HCT116 (cell line): ENCODE measurements at regions not wholly inside any gene's neighbourhood (a gene's known extent, or its start where the extent isn't known, plus 50 kb on each side); places are given as distances from the start of the nearest gene placed in this dataset.

Experiments used
- ATAC-seq: fragments of 200-7000 bp; cut with Tn5 transposase; 2 replicates; pipeline ENCODE4 v1.9.1; 2020; ENCODE audit warnings: mild to moderate bottlenecking, moderate library complexity
- BruUV-seq: library from RNA; stranded (reverse); fragments of 400-500 nt; replicated peaks from 2 replicates; lab custom pipeline; 2021; lab: Mats Ljungman, UMichigan
- CTCF ChIA-PET: fragments of 300-600 bp; sonication (Branson Sonifier 250); formaldehyde crosslinking; loops from one replicate; lab custom pipeline; 2021; ENCODE audit warnings: antibody characterized with exemption; lab: Charles Lee
- POLR2A ChIA-PET: fragments of 300-600, 350-600 bp; sonication (Branson Sonifier 250); formaldehyde crosslinking; loops from one replicate; lab custom pipeline; 2021; ENCODE audit warnings: antibody characterized with exemption; lab: Charles Lee
- RAD21 ChIA-PET, 2 experiments: fragments of 300-600 bp; sonication (Branson Sonifier 250); formaldehyde crosslinking; loops; one replicate each; lab custom pipeline; 2023; ENCODE audit warnings: low total read pairs in 2 of 2; ENCODE audit not compliant: uncharacterized antibody in 2 of 2, unreplicated experiment in 2 of 2, low non-redundant PET in 1 of 2; lab: Charles Lee
- DNase-seq: peaks from one replicate; pipeline ENCODE4 v3.0.0-alpha.2; 2010; ENCODE audit warnings: low read depth, low spot score
- H2AFZ ChIP-seq: fragments of 200-600 bp; shearing (Covaris generic), sonication (generic); 2 replicates; pipeline ENCODE4 v1.6.1; 2017; ENCODE audit warnings: low read depth, mixed run types, mixed read lengths, antibody characterized with exemption, low read length; ENCODE audit not compliant: poor library complexity, severe bottlenecking
- H3K27ac ChIP-seq: 2 replicates; pipeline ENCODE4 v1.5.1; 2012; ENCODE audit warnings: low read depth, low read length
- H3K27me3 ChIP-seq: fragments of 200-600 bp; sonication (generic); 2 replicates; pipeline ENCODE4 v1.6.1; 2016; ENCODE audit warnings: mixed run types, low read length, mixed read lengths; ENCODE audit not compliant: insufficient read depth
- H3K36me3 ChIP-seq, 2 experiments: fragments of 200-500 bp in 1 of 2; fragments of 200-600 bp in 1 of 2; sonication (Bioruptor generic) in 1 of 2; sonication (generic) in 1 of 2; 2 replicates each; pipeline versions ENCODE4 v1.5.1 to v1.6.1; 2014 to 2016; ENCODE audit warnings: low read length in 2 of 2, inconsistent platforms in 1 of 2, mixed read lengths in 1 of 2, mixed run types in 1 of 2; ENCODE audit not compliant: insufficient read depth in 2 of 2, control insufficient read depth in 1 of 2
- H3K4me1 ChIP-seq, 2 experiments: fragments of 200-600 bp in 1 of 2; sonication (generic) in 1 of 2; 2 replicates each; pipeline versions ENCODE4 v1.5.1 to v1.6.1; 2012 to 2017; ENCODE audit warnings: low read length in 2 of 2, inconsistent platforms in 1 of 2, mild to moderate bottlenecking in 1 of 2, mixed read lengths in 1 of 2, mixed run types in 1 of 2, moderate library complexity in 1 of 2; ENCODE audit not compliant: insufficient read depth in 2 of 2, control insufficient read depth in 1 of 2
- H3K4me2 ChIP-seq: fragments of 200-600 bp; sonication (generic); 2 replicates; pipeline ENCODE4 v1.6.1; 2017; ENCODE audit warnings: mixed run types, low read length, mixed read lengths
- H3K4me3 ChIP-seq, 2 experiments: fragments of 200-600 bp in 1 of 2; sonication (generic) in 1 of 2; replicated peaks in 1 of 2; 2 replicates each; pipeline ENCODE4 v1.5.1; 2011 to 2016; ENCODE audit warnings: low read length in 2 of 2, control low read depth in 1 of 2, low read depth in 1 of 2, mild to moderate bottlenecking in 1 of 2, mixed read lengths in 1 of 2, mixed run types in 1 of 2
- H3K79me2 ChIP-seq: fragments of 200-600 bp; sonication (generic); 2 replicates; pipeline ENCODE4 v1.6.1; 2017; ENCODE audit warnings: mild to moderate bottlenecking, mixed run types, low read length, moderate library complexity, mixed read lengths; ENCODE audit not compliant: insufficient read depth
- H3K9ac ChIP-seq: fragments of 200-600 bp; sonication (generic); 2 replicates; pipeline ENCODE4 v1.6.1; 2016; ENCODE audit warnings: low read length, mixed read lengths
- H3K9me2 ChIP-seq: fragments of 200-600 bp; sonication (generic), shearing (Covaris generic); 2 replicates; pipeline ENCODE4 v1.6.1; 2017; ENCODE audit warnings: mixed run types, mild to moderate bottlenecking, moderate library complexity; ENCODE audit not compliant: insufficient read depth
- H3K9me3 ChIP-seq, 2 experiments: fragments of 200-500 bp in 1 of 2; fragments of 200-600 bp in 1 of 2; sonication (Bioruptor generic) in 1 of 2; sonication (generic) in 1 of 2; 2 replicates each; pipeline ENCODE4 v1.6.1; 2014 to 2017; ENCODE audit warnings: low read length in 2 of 2, mixed read lengths in 2 of 2, inconsistent platforms in 1 of 2, low read depth in 1 of 2, mild to moderate bottlenecking in 1 of 2, mixed run types in 1 of 2, moderate library complexity in 1 of 2; ENCODE audit not compliant: control insufficient read depth in 1 of 2, insufficient read depth in 1 of 2
- H4K20me1 ChIP-seq: fragments of 200-600 bp; sonication (generic), shearing (Covaris generic); 2 replicates; pipeline ENCODE4 v1.6.1; 2017; ENCODE audit warnings: mixed run types, mild to moderate bottlenecking, moderate library complexity; ENCODE audit not compliant: insufficient read depth
- CBX3 ChIP-seq: IDR thresholded peaks from 2 replicates; pipeline ENCODE4 v1.6.1; 2012; ENCODE audit warnings: low read depth
- CEBPB ChIP-seq: IDR thresholded peaks from 2 replicates; pipeline ENCODE4 v1.6.1; 2012; ENCODE audit warnings: low read depth
- EGR1 ChIP-seq: IDR thresholded peaks from 2 replicates; pipeline ENCODE4 v1.6.1; 2012; ENCODE audit warnings: low read depth
- ELF1 ChIP-seq: IDR thresholded peaks from 2 replicates; pipeline ENCODE4 v1.6.1; 2012; ENCODE audit warnings: low read depth, borderline replicate concordance
- EZH2phosphoT487 ChIP-seq: fragments of 200-600 bp; IDR thresholded peaks from 2 replicates; pipeline ENCODE4 v1.6.1; 2018; ENCODE audit warnings: antibody characterized with exemption, borderline replicate concordance
- FOSL1 ChIP-seq: IDR thresholded peaks from 2 replicates; pipeline ENCODE4 v1.6.1; 2012; ENCODE audit warnings: low read depth
- JUND ChIP-seq: IDR thresholded peaks from 2 replicates; pipeline ENCODE4 v1.6.1; 2012
- POLR2A ChIP-seq: IDR thresholded peaks from 2 replicates; pipeline ENCODE4 v1.7.0; 2011; ENCODE audit warnings: borderline replicate concordance; ENCODE audit not compliant: insufficient read depth, insufficient read length; ENCODE audit errors: extremely low read depth
- POLR2AphosphoS5 ChIP-seq: IDR thresholded peaks from 2 replicates; pipeline ENCODE4 v1.6.1; 2011; ENCODE audit warnings: mild to moderate bottlenecking, low read depth, low read length, moderate library complexity
- SIN3A ChIP-seq: IDR thresholded peaks from 2 replicates; pipeline ENCODE4 v1.6.1; 2012; ENCODE audit warnings: low read depth
- SP1 ChIP-seq: IDR thresholded peaks from 2 replicates; pipeline ENCODE4 v1.6.1; 2012; ENCODE audit warnings: low read depth
- TCF7L2 ChIP-seq: IDR thresholded peaks from 2 replicates; pipeline ENCODE4 v1.7.0; 2011; ENCODE audit warnings: borderline replicate concordance, inconsistent platforms; ENCODE audit not compliant: insufficient read depth, insufficient read length; ENCODE audit errors: extremely low read depth
- YY1 ChIP-seq: IDR thresholded peaks from 2 replicates; pipeline ENCODE4 v1.6.1; 2011; ENCODE audit warnings: low read length, low read depth, moderate library complexity, mild to moderate bottlenecking; ENCODE audit not compliant: insufficient replicate concordance; ENCODE audit errors: extremely low read depth
- ZNF274 ChIP-seq: fragments of 200-500 bp; sonication (Bioruptor generic); IDR thresholded peaks from 2 replicates; pipeline ENCODE4 v1.6.1; 2014; ENCODE audit warnings: mild to moderate bottlenecking, low read depth, low read length, inconsistent platforms
- intact Hi-C: fragments of 100-400 bp; cut with micrococcal nuclease; formaldehyde crosslinking; loops from 2 replicates; pipeline ENCODE4 v1.10.0; 2022
- TF ChIP-seq, protein P1 (sequence below): IDR thresholded peaks from 2 replicates; pipeline ENCODE4 v1.6.1; 2012
- TF ChIP-seq, protein P2 (sequence below): IDR thresholded peaks from 2 replicates; pipeline ENCODE4 v1.6.1; 2012; ENCODE audit warnings: low read depth
- TF ChIP-seq, protein P3 (sequence below): IDR thresholded peaks from 2 replicates; pipeline ENCODE4 v1.6.1; 2012

DNA sequence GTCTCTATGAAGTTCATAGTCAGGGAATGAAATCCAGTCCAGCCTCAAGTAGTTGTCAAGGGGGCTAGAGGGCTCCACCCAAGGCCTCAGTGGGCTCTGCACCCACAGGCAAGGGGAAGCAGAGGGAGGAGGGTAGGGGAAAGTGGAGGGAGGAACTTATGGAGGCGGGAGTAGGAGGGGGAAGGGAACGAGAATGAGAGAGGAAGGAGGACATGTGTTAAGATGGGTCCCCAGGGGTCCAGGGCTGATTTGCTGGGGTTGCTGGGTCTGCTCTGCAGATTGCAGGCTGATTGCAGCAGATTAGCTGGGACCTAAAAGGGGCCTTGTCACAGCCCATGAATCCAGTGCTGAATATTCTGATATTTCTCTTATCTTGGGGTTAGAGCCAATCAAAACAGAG lies 166.9 kb upstream of the IL12B start:
- Histone ChIP-seq H3K79me2 (no peaks in the 10 kb centered on the region), H2AFZ (no peak overlapping the region), H3K9me2 (no peaks in the 10 kb centered on the region), H3K4me2 (no peak overlapping the region), H3K27ac (no peak overlapping the region), H3K36me3 (no peaks in the 10 kb centered on the region), H3K4me1 (no peaks in the 10 kb centered on the region), H3K9me3 (no peaks in the 10 kb centered on the region), H3K9ac (no peak overlapping the region), H3K27me3 (no peaks in the 10 kb centered on the region), H4K20me1 (no peaks in the 10 kb centered on the region), H3K4me3 (no peak overlapping the region)
- ChIA-PET RAD21 (no interaction called here), CTCF (no interaction called here), POLR2A (no interaction called here)
- DNase-seq (no peak), ATAC-seq (no peak)
- no peak for TF ChIP-seq FOSL1
- TF ChIP-seq TCF7L2: no peak
- no peak for TF ChIP-seq CBX3
- TF ChIP-seq, protein P1, sequence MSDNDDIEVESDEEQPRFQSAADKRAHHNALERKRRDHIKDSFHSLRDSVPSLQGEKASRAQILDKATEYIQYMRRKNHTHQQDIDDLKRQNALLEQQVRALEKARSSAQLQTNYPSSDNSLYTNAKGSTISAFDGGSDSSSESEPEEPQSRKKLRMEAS: no peak
- no peak for TF ChIP-seq JUND
- no peak for TF ChIP-seq EZH2phosphoT487
- TF ChIP-seq POLR2AphosphoS5: no peak
- TF ChIP-seq YY1: no peak
- no peak for TF ChIP-seq CEBPB
- no peak for TF ChIP-seq ZNF274
- no peak for TF ChIP-seq SP1
- TF ChIP-seq, protein P2, sequence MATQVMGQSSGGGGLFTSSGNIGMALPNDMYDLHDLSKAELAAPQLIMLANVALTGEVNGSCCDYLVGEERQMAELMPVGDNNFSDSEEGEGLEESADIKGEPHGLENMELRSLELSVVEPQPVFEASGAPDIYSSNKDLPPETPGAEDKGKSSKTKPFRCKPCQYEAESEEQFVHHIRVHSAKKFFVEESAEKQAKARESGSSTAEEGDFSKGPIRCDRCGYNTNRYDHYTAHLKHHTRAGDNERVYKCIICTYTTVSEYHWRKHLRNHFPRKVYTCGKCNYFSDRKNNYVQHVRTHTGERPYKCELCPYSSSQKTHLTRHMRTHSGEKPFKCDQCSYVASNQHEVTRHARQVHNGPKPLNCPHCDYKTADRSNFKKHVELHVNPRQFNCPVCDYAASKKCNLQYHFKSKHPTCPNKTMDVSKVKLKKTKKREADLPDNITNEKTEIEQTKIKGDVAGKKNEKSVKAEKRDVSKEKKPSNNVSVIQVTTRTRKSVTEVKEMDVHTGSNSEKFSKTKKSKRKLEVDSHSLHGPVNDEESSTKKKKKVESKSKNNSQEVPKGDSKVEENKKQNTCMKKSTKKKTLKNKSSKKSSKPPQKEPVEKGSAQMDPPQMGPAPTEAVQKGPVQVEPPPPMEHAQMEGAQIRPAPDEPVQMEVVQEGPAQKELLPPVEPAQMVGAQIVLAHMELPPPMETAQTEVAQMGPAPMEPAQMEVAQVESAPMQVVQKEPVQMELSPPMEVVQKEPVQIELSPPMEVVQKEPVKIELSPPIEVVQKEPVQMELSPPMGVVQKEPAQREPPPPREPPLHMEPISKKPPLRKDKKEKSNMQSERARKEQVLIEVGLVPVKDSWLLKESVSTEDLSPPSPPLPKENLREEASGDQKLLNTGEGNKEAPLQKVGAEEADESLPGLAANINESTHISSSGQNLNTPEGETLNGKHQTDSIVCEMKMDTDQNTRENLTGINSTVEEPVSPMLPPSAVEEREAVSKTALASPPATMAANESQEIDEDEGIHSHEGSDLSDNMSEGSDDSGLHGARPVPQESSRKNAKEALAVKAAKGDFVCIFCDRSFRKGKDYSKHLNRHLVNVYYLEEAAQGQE: no peak
- TF ChIP-seq, protein P3, sequence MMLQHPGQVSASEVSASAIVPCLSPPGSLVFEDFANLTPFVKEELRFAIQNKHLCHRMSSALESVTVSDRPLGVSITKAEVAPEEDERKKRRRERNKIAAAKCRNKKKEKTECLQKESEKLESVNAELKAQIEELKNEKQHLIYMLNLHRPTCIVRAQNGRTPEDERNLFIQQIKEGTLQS: no peak
- no peak for TF ChIP-seq EGR1
- TF ChIP-seq SIN3A: no peak
- no peak for TF ChIP-seq ELF1
- TF ChIP-seq POLR2A: no peak
- intact Hi-C loops: no loop called here
- no TSS peak for BruUV-seq
